ENCODE measurements at regions not wholly inside any gene's neighbourhood (a gene's known extent, or its start where the extent isn't known, plus 50 kb on each side); places are given as distances from the start of the nearest gene placed in this dataset.
"Not testable (repeated sequence)": the region's sequence is repeated elsewhere in the genome, so short reads cannot be mapped to it uniquely, and the experiment has no call there.

DNA sequence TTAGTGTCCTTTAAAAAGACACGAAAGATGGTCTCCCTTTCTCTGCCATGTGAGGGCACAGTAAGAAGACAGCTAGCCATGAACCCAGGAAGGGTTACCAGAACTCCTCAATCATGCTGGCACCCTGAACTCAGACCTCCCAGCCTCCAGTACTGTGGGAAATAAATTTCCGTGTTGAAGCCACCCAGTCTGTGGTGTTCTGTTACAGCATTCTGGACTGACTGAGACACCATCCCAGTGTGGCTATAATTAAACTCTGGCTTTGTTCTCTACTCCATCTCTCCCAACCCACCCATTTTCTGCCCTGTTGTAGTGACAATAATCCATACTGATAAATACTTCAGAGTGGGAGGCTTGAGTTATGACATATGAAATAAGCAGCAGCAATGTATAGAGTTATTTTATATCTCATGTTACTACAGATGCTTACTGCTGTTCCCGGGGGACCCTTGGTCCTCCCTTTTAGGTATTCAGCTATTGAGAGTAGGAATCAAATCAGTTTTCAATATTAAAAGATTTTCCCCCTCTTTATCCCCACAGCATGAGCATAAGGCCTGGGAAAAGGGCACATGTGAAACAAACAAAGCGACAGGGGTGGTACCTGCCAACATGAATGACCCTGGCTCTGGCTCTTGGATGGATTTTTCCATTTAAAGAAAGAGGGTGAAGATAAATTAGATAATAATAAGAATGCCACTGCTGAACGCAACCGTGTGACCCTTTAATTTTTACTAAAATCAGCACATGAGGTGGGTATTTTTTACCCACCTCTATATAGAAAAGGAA is 224.3 kb upstream of the SLC35B3 start:
- no peak for DNase-seq (ENCODE audit: low read depth)

GRCh38 chr6:8658416-8658815 is 223.1 kb upstream of the SLC35B3 start:
- DNase-seq (ENCODE audit: low read depth) = no peak

GRCh38 chr6:8657522-8657921 is 222.2 kb upstream of the SLC35B3 start:
- DNase-seq (ENCODE audit: low read depth) = no peak

- no peak for DNase-seq (ENCODE audit: low read depth)
These were observed 220.5 kb upstream of the SLC35B3 start for GRCh38 chr6:8655670-8656454.

- no peak for DNase-seq (ENCODE audit: low read depth)
These were observed 217.4 kb upstream of the SLC35B3 start for GRCh38 chr6:8652710-8653109.

GRCh38 chr6:8651998-8652397 is 216.7 kb upstream of the SLC35B3 start:
- no peak for DNase-seq (ENCODE audit: low read depth)

DNA sequence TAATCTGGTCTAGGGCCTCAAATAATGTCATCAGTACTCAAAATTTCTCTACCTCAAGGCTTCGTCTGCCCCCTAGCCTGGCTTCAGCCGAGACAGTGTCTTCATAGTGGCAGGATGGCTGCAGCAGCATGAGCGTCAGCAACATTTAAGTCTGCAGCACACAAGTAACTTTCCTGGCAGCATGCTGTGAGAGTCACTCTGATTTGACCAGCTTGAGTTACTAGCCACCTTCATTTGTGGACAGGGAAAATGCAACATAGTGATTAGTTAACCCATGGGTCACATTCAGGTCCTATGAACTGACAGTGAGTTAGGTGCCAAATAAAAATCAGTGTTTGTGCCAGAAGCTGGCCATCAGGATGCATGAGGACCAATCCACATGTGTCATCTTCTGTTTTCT is 209.9 kb upstream of the SLC35B3 start:
- no peak for DNase-seq (ENCODE audit: low read depth)

GRCh38 chr6:8644306-8644705 is 209.0 kb upstream of the SLC35B3 start:
- DNase-seq (ENCODE audit: low read depth) = no peak

GRCh38 chr6:8642854-8643253 is 207.5 kb upstream of the SLC35B3 start:
- DNase-seq (ENCODE audit: low read depth) = no peak

GRCh38 chr6:8642131-8642530 is 206.8 kb upstream of the SLC35B3 start:
- no peak for DNase-seq (ENCODE audit: low read depth)

GRCh38 chr6:8639928-8640649 is 204.7 kb upstream of the SLC35B3 start:
- no peak for DNase-seq (ENCODE audit: low read depth)

DNA sequence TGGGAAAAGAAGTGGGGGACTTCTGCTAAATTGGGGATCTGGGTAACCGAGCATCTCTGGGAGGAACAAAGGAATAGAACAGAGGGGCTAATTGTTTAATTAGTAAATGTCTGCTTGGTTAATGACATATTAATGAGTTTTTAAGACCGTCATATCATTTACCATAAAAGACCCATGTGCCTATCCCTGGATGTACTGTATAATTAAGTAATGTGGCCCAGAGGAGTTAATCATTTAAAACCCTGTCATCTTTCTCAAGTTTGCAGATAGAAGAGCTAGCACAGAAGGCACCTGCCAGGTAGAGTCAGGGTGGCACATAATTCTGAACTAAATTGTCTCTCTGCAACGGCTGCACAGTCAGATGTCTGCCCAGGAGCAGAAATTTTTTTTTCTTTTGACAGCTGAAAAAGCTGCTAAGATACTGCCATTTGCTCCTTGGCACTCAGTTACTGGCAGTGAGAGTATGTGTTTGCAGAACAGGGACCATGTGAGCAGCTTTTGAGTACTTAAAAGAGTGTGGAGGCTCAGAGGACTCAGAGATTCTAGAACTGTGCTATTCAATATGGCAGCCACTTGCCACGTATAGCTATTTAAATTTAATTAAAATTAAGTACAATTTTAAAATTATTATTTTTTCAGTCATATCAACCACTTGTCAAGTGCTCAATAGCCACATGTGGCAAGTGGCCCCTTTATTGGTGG is 202.7 kb upstream of the SLC35B3 start:
- no peak for DNase-seq (ENCODE audit: low read depth)

DNA sequence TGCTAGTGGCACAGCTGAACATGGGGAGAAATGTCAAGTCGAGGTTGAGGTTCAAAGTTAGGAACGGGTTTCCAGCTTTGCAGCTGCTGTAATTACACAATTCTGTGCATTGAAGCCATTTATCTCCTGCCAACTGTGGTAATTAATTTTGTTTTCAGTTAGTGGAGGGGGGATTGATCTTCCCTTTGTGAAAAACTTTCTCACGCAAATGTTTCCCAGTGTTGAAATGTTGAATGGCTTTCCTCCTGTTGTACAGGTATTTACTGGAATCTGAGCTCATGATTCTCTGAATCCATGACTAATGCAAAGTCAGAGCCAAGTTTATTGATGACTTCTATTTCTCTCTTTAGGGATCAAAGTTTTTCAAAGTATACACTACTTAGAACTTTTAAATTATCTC is 198.4 kb upstream of the SLC35B3 start:
- DNase-seq (ENCODE audit: low read depth) = no peak

DNA sequence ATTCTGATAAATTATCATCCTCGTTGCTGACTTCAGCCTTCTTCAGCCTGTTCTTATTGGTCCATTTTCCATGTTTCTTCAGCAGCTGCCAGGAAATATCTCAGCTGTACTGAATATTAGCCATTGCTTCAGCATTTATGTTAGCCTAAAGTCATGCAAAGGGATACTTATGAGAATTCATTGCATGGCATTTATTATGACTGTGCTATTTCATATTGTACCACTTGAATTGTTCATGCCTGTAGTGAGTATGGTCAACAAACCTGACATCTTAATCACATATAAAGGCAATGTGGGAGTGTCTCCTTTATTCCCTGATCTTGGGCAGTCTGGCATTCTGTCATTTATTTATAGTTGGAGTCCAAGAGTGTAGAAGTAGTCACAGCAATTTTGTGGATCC is 193.4 kb upstream of the SLC35B3 start:
- no peak for DNase-seq (ENCODE audit: low read depth)

GRCh38 chr6:8628063-8628462 is 192.7 kb upstream of the SLC35B3 start:
- DNase-seq (ENCODE audit: low read depth) = no peak

DNA sequence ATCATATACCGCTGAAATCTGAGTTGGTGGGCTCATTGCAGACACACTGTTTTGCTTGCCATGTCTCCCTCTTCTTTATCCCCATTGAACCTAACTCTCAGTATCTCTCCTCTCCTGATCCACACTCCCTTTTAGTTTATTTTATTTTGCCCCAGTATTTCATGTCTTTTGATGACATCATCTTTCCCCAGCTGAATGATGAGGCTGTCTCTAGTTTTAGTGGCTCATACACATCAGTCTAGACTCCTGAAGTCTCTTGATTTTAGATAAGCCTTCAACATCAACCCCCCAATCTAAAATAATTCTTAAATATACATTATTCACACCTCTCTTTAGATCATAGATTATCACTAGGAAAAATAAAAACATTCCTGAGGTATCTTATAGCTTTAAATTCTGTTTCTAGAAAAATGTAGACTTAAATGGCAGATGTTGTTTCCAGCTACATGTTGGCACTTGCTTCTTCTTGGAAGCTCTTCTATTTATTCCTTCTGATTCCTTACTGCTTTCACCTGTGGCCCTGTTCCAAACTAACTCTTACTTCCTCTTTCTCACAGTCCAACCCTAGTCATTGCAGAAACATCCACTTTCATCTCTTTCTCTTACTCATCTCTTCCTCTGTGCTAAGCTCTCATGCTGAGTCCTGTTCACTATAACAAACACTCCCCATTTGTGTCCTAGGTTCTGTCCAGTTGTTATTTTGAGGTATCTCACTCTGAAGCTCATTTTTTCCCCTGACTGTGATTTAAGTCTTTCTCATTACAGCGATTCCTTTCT is 191.9 kb upstream of the SLC35B3 start:
- peak; percentile 7 for DNase-seq (ENCODE audit: low read depth)

DNA sequence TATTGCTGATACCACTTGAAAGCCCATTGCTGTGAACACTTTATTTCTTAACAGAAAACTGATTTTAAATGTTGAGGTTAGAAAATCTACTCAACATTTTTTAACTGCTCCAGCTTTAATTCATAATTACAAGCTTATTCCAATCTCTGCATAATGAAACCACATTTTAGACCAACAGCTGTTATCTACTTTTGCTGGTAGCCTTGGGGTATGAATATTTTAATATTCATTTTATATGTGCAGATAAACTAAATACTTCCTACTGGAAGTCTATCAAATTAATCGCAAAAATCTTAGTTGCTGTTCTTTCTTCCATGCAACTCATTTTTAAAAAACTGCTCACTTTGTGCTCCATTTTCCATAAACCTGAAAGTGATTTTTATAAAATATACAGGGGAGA is 189.3 kb upstream of the SLC35B3 start:
- DNase-seq (ENCODE audit: low read depth) = no peak

GRCh38 chr6:8623441-8623840 is 188.1 kb upstream of the SLC35B3 start:
- DNase-seq (ENCODE audit: low read depth) = no peak

- DNase-seq (ENCODE audit: low read depth) = no peak
These were observed 184.5 kb upstream of the SLC35B3 start for GRCh38 chr6:8619853-8620252.

- not testable (repeated sequence) for DNase-seq (ENCODE audit: low read depth)
These were observed 184.1 kb upstream of the SLC35B3 start for GRCh38 chr6:8619408-8619807.

- DNase-seq (ENCODE audit: low read depth) = no peak
These were observed 173.4 kb upstream of the SLC35B3 start for GRCh38 chr6:8608737-8609136.
